SK-N-SH treated with all-trans-retinoic acid at 6 μM for 48 hours (cell line): ENCODE measurements at regions not wholly inside any gene's neighbourhood (a gene's known extent, or its start where the extent isn't known, plus 50 kb on each side); places are given as distances from the start of the nearest gene placed in this dataset.

Experiments used
- ARNTL ChIP-seq: fragments of 450-650 bp; formaldehyde crosslinking; IDR thresholded peaks from 2 replicates; pipeline ENCODE4 v1.5.0; 2020; ENCODE audit warnings: low read depth, mild to moderate bottlenecking, moderate library complexity, borderline replicate concordance
- ZFP30 ChIP-seq: fragments of 450-650 bp; formaldehyde crosslinking; IDR thresholded peaks from 2 replicates; pipeline ENCODE4 v1.5.0; 2022; ENCODE audit warnings: mild to moderate bottlenecking, moderate library complexity

DNA sequence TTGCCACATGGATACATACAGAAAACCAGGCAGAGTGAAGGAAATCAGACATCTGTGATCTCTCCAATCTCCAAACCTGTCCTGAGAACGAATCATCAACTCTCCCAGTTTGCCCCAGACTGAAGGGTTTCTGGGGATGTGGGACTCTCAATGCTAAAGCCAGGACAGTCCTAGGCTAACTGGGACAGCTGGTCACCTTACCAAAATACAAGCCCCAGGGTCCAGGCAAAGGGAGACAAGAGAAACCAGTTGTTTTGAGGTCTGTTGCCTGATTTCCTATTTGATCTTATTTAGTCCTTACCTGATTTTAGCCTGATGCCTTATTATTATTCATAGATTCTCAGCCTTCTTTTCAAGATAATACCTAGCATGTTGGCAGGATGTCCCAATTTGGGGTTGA lies 51.7 kb upstream of the TAC4 start:
- TF ChIP-seq ARNTL (CRISPR knock-in tag), result no peak
- TF ChIP-seq ZFP30 (CRISPR knock-in tag), result no peak
